Trophoblast cell (in vitro differentiated cells and primary cell): ENCODE measurements at regions not wholly inside any gene's neighbourhood (a gene's known extent, or its start where the extent isn't known, plus 50 kb on each side); places are given as distances from the start of the nearest gene placed in this dataset.
A peak's percentile ranks its signal among the peaks of the same experiment; 100 is the strongest.

Experiments
- DNase-seq, 2 donors: peaks; one replicate each; pipeline ENCODE4 v3.0.0-alpha.2; 2016
- H2AFZ ChIP-seq: 2 replicates; pipeline ENCODE4 v1.6.1; 2013; ENCODE audit warnings: low read length, moderate library complexity, mild to moderate bottlenecking; ENCODE audit not compliant: insufficient read depth, poor library complexity
- H2AK5ac ChIP-seq: 2 replicates; pipeline ENCODE4 v1.6.1; 2013; ENCODE audit warnings: mild to moderate bottlenecking, low read length
- H2BK120ac ChIP-seq: 2 replicates; pipeline ENCODE4 v1.6.1; 2013; ENCODE audit warnings: low read length, mild to moderate bottlenecking, moderate library complexity; ENCODE audit not compliant: insufficient read depth, poor library complexity
- H2BK12ac ChIP-seq: 2 replicates; pipeline ENCODE4 v1.6.1; 2013; ENCODE audit warnings: mild to moderate bottlenecking, low read length, moderate library complexity
- H2BK5ac ChIP-seq: 2 replicates; pipeline ENCODE4 v1.6.1; 2013; ENCODE audit warnings: low read length, low read depth, moderate library complexity, mild to moderate bottlenecking; ENCODE audit not compliant: poor library complexity
- H3K14ac ChIP-seq: 2 replicates; pipeline ENCODE4 v1.6.1; 2013; ENCODE audit warnings: mild to moderate bottlenecking, low read length
- H3K18ac ChIP-seq: 2 replicates; pipeline ENCODE4 v1.6.1; 2013; ENCODE audit warnings: mild to moderate bottlenecking, low read length
- H3K23ac ChIP-seq: 2 replicates; pipeline ENCODE4 v1.6.1; 2013; ENCODE audit warnings: low read length
- H3K27ac ChIP-seq: 2 replicates; pipeline ENCODE4 v1.5.1; 2013; ENCODE audit warnings: low read depth, mild to moderate bottlenecking, inconsistent platforms, low read length, moderate library complexity
- H3K27me3 ChIP-seq: 2 replicates; pipeline ENCODE4 v1.6.1; 2013; ENCODE audit warnings: inconsistent platforms, mild to moderate bottlenecking, low read length, moderate library complexity; ENCODE audit not compliant: insufficient read depth
- H3K36me3 ChIP-seq, 2 experiments: 1 replicate in 1 of 2; 2 replicates in 1 of 2; pipeline ENCODE4 v1.6.1; 2013; ENCODE audit warnings: low read length in 2 of 2, mild to moderate bottlenecking in 2 of 2, moderate library complexity in 1 of 2; ENCODE audit not compliant: insufficient read depth in 2 of 2, control insufficient read depth in 1 of 2
- H3K4ac ChIP-seq: 2 replicates; pipeline ENCODE4 v1.6.1; 2013; ENCODE audit warnings: low read depth, mild to moderate bottlenecking, low read length, moderate library complexity
- H3K4me1 ChIP-seq, 2 experiments: 1 replicate in 1 of 2; 2 replicates in 1 of 2; pipeline ENCODE4 v1.6.1; 2013; ENCODE audit warnings: low read length in 2 of 2, mild to moderate bottlenecking in 2 of 2, moderate library complexity in 1 of 2; ENCODE audit not compliant: insufficient read depth in 2 of 2, control insufficient read depth in 1 of 2
- H3K4me2 ChIP-seq: 2 replicates; pipeline ENCODE4 v1.6.1; 2013; ENCODE audit warnings: inconsistent platforms, mild to moderate bottlenecking, low read length, moderate library complexity
- H3K4me3 ChIP-seq: 2 replicates; pipeline ENCODE4 v1.5.1; 2013; ENCODE audit warnings: mild to moderate bottlenecking, low read depth, low read length, inconsistent platforms
- H3K79me1 ChIP-seq: one replicate; pipeline ENCODE4 v1.6.1; 2013; ENCODE audit warnings: low read length
- H3K79me2 ChIP-seq: 2 replicates; pipeline ENCODE4 v1.6.1; 2013; ENCODE audit warnings: low read length, mild to moderate bottlenecking; ENCODE audit not compliant: control insufficient read depth, insufficient read depth, poor library complexity
- H3K9ac ChIP-seq: 2 replicates; pipeline ENCODE4 v1.6.1; 2013; ENCODE audit warnings: mild to moderate bottlenecking, low read length
- H3K9me3 ChIP-seq: 2 replicates; pipeline ENCODE4 v1.6.1; 2013; ENCODE audit warnings: low read depth, mild to moderate bottlenecking, control low read depth, inconsistent platforms, low read length; ENCODE audit not compliant: insufficient read depth
- H4K12ac ChIP-seq: 2 replicates; pipeline ENCODE4 v1.6.1; 2013; ENCODE audit warnings: low read depth, mild to moderate bottlenecking, low read length, moderate library complexity
- H4K8ac ChIP-seq: 2 replicates; pipeline ENCODE4 v1.6.1; 2013; ENCODE audit warnings: low read depth, mild to moderate bottlenecking, low read length, moderate library complexity
- H4K91ac ChIP-seq: one replicate; pipeline ENCODE4 v1.6.1; 2013; ENCODE audit warnings: low read depth, mild to moderate bottlenecking, low read length, moderate library complexity
- WGBS: extraction: QIAGEN DNeasy Blood & Tissue Kit; methylation state at CpG from one replicate; pipeline ENCODE4 v1.1.7; 2013; ENCODE audit warnings: missing lambda C conversion rate; ENCODE audit not compliant: insufficient read length, insufficient coverage; ENCODE audit errors: extremely low coverage; 5-methylcytosine and 5-hydroxymethylcytosine counted together

DNA sequence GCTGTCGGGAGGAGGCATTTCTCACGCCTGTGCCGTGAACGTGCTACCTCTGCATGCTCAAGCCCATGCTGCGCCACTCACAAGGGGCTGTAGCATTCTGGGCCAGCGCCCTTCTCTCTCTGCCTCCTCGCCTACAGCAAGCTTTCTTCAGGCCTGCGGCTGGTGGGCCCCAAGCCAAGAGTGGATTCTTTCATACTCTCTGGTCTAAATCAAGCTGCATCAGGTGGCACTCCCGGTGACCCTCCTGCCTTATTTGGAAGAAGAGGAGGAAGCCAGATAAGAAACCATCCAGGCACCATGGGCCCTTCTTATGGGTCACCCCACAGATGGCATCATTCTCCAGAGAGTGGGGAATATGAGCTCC, 86.7 kb upstream of the DUSP5 start:
- Histone ChIP-seq H3K4ac (peak overlapping the region; percentile 73), H2AFZ (no peak overlapping the region), H2BK12ac (peak overlapping the region; percentile 99), H3K27me3 (no peaks in the 10 kb centered on the region), H3K4me1 (peaks cover 52 to 53% of the 10 kb centered on the region in 2 experiments), H3K4me2 (no peak overlapping the region), H4K8ac (peak overlapping the region; percentile 63), H3K9me3 (peaks cover 1% of the 10 kb centered on the region), H3K23ac (no peak overlapping the region), H3K9ac (no peak overlapping the region), H3K36me3 (no peaks in the 10 kb centered on the region), H2BK120ac (peak overlapping the region; percentile 89), H3K4me3 (no peak overlapping the region), H3K18ac (peak overlapping the region; percentile 91), H2AK5ac (peak overlapping the region; percentile 97), H4K91ac (peak overlapping the region; percentile 97), H3K14ac (peak overlapping the region; percentile 93), H4K12ac (peak overlapping the region; percentile 24), H3K27ac (peak overlapping the region; percentile 29), H3K79me1 (peaks cover 57% of the 10 kb centered on the region), H2BK5ac (peak overlapping the region; percentile 83), H3K79me2 (peaks cover 3% of the 10 kb centered on the region)
- WGBS, result no CpG with 5 or more reads among the region's 9 CpGs
- no peak for DNase-seq

DNA sequence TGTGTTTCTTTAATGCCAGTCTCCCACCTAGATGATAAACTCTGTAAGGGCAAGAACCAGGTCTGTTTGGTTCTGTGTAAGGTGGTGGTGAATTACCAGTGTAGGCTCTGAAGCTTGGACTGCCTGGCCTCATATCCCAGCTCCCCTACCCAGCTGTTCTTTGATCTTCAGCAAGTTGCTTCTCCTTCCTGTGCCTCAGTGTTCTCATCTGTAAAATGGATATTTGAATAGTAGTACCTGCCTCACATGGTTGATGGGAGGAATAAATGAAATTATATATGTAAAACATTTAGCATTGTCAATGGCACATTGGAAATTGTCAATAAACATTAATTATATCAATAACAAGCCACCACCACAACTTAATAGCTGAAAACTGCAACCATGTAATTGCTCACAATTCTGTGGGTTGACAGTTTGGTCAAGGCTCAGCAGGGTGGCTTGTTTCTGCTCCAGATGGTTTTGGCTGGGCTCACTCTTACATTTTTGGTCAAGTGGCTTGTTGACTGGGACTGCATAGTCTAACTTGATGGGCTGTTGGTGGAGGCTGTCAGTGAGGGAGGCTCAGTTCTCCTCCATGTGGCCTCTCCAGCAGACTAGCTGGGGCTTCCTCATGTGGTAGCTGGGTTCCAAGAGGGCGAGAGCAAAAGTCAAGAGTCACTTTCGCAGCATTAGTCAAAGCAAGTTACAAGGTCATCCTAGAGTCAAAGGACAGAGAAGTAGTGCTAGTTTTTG, 84.5 kb upstream of the DUSP5 start:
- Histone ChIP-seq H2AFZ (no peak overlapping the region), H3K4me2 (no peak overlapping the region), H4K12ac (no peak overlapping the region), H2AK5ac (peak overlapping the region; percentile 80), H3K4me3 (no peak overlapping the region), H3K4ac (peak overlapping the region; percentile 36), H3K27ac (peak overlapping the region; percentile 30), H3K14ac (peak overlapping the region; percentile 77), H3K9me3 (peaks cover 5% of the 10 kb centered on the region), H3K23ac (no peak overlapping the region), H3K36me3 (no peaks in the 10 kb centered on the region), H2BK12ac (peak overlapping the region; percentile 84), H3K79me1 (peaks cover 42% of the 10 kb centered on the region), H3K9ac (no peak overlapping the region), H4K8ac (peak overlapping the region; percentile 25), H4K91ac (peak overlapping the region; percentile 93), H3K4me1 (peaks cover 40 to 41% of the 10 kb centered on the region in 2 experiments), H3K18ac (peak overlapping the region; percentile 47), H2BK120ac (peak overlapping the region; percentile 92), H3K27me3 (no peaks in the 10 kb centered on the region), H2BK5ac (peak overlapping the region; percentile 31), H3K79me2 (no peaks in the 10 kb centered on the region)
- no CpG with 5 or more reads among the region's 2 CpGs for WGBS
- DNase-seq, result no peak

GRCh38 chr10:110413903-110414547, 83.7 kb upstream of the DUSP5 start:
- Histone ChIP-seq H3K14ac (peak overlapping the region; percentile 47), H2BK12ac (peak overlapping the region; percentile 19), H3K18ac (peak overlapping the region; percentile 12), H3K4me2 (peak overlapping the region; percentile 9), H2BK5ac (peak overlapping the region; percentile 2), H3K4me3 (no peak overlapping the region), H4K8ac (peak overlapping the region; percentile 47), H3K9ac (no peak overlapping the region), H2AK5ac (no peak overlapping the region), H2AFZ (no peak overlapping the region), H4K12ac (no peak overlapping the region), H3K4ac (no peak overlapping the region), H2BK120ac (peak overlapping the region; percentile 45), H3K9me3 (peaks cover 5% of the 10 kb centered on the region), H3K36me3 (no peaks in the 10 kb centered on the region), H3K79me2 (no peaks in the 10 kb centered on the region), H3K27ac (peak overlapping the region; percentile 30), H4K91ac (peak overlapping the region; percentile 49), H3K23ac (no peak overlapping the region), H3K79me1 (peaks cover 36% of the 10 kb centered on the region), H3K4me1 (peaks cover 35 to 38% of the 10 kb centered on the region in 2 experiments), H3K27me3 (no peaks in the 10 kb centered on the region)
- no peak for DNase-seq
- WGBS, result no CpG with 5 or more reads among the region's 11 CpGs

GRCh38 chr10:110414548-110415309, 83.0 kb upstream of the DUSP5 start:
- peak overlapping the region; percentile 30 for H2AK5ac ChIP-seq
- no CpG with 5 or more reads among the region's 10 CpGs for WGBS
- DNase-seq, result peak; percentile 78

More at GRCh38 chr10:110414548-110415309, 83.0 kb upstream of the DUSP5 start:
- H3K23ac ChIP-seq, result no peak overlapping the region
- no peak overlapping the region for H3K4me3 ChIP-seq
- H3K27me3 ChIP-seq, result no peaks in the 10 kb centered on the region
- H3K18ac ChIP-seq, result no peak overlapping the region
- no peak overlapping the region for H2AFZ ChIP-seq
- no peak overlapping the region for H3K4ac ChIP-seq
- H3K14ac ChIP-seq, result peak overlapping the region; percentile 62
- H4K8ac ChIP-seq, result no peak overlapping the region
- H3K4me2 ChIP-seq, result peak overlapping the region; percentile 19
- H3K9me3 ChIP-seq, result peaks cover 5% of the 10 kb centered on the region
- H2BK5ac ChIP-seq, result peak overlapping the region; percentile 50
- H4K12ac ChIP-seq, result no peak overlapping the region
- peaks cover 35 to 38% of the 10 kb centered on the region in 2 experiments for H3K4me1 ChIP-seq
- H3K9ac ChIP-seq, result no peak overlapping the region
- peak overlapping the region; percentile 21 for H3K27ac ChIP-seq
- peak overlapping the region; percentile 85 for H2BK12ac ChIP-seq
- H2BK120ac ChIP-seq, result peak overlapping the region; percentile 75
- peak overlapping the region; percentile 76 for H4K91ac ChIP-seq
- peaks cover 30% of the 10 kb centered on the region for H3K79me1 ChIP-seq
- H3K36me3 ChIP-seq, result no peaks in the 10 kb centered on the region
- no peaks in the 10 kb centered on the region for H3K79me2 ChIP-seq
